IMR-90 (cell line): ENCODE measurements at regions not wholly inside any gene's neighbourhood (a gene's known extent, or its start where the extent isn't known, plus 50 kb on each side); places are given as distances from the start of the nearest gene placed in this dataset.

Source experiments
- ATAC-seq: fragments of 200-7000 bp; cut with Tn5 transposase; 2 replicates; pipeline ENCODE4 v1.9.1; 2020; ENCODE audit warnings: low read depth, mild to moderate bottlenecking, moderate library complexity
- BruUV-seq: library from RNA; stranded (reverse); fragments of 400-500 nt; replicated peaks from 2 replicates; lab custom pipeline; 2021; lab: Mats Ljungman, UMichigan
- CTCF ChIA-PET: fragments of 300-600 bp; formaldehyde crosslinking; extraction: SDS; loops from one replicate; lab custom pipeline; 2021; ENCODE audit warnings: antibody characterized with exemption; lab: Yijun Ruan, JAX
- POLR2A ChIA-PET: fragments of 300-600 bp; sonication (Branson Sonifier 250); formaldehyde crosslinking; loops from one replicate; lab custom pipeline; 2022; ENCODE audit warnings: antibody characterized with exemption; ENCODE audit not compliant: unreplicated experiment; lab: Charles Lee
- DNase-seq: peaks from one replicate; pipeline ENCODE4 v3.0.0; 2013
- H2AFZ ChIP-seq: replicated peaks from 2 replicates; pipeline ENCODE3; 2013; ENCODE audit warnings: low read length, mild to moderate bottlenecking; ENCODE audit not compliant: poor library complexity
- H2AK5ac ChIP-seq: 2 replicates; pipeline ENCODE4 v1.6.1; 2013; ENCODE audit warnings: low read depth, low read length, inconsistent platforms
- H2AK9ac ChIP-seq: replicated peaks from 2 replicates; pipeline ENCODE3; 2013; ENCODE audit warnings: mild to moderate bottlenecking, low read depth, low read length, moderate library complexity; ENCODE audit not compliant: poor library complexity
- H2BK120ac ChIP-seq: 2 replicates; pipeline ENCODE4 v1.6.1; 2013; ENCODE audit warnings: low read depth, low read length, inconsistent platforms
- H2BK15ac ChIP-seq: 3 replicates; pipeline ENCODE4 v1.6.1; 2013; ENCODE audit warnings: low read depth, low read length, inconsistent platforms
- H2BK20ac ChIP-seq: 2 replicates; pipeline ENCODE4 v1.6.1; 2013; ENCODE audit warnings: low read depth, mild to moderate bottlenecking, inconsistent platforms, low read length, moderate library complexity
- H2BK5ac ChIP-seq: 2 replicates; pipeline ENCODE4 v1.6.1; 2013; ENCODE audit warnings: mild to moderate bottlenecking, low read depth, low read length, inconsistent platforms; ENCODE audit not compliant: poor library complexity, severe bottlenecking
- H3K14ac ChIP-seq: replicated peaks from 2 replicates; pipeline ENCODE4 v1.6.1; 2013; ENCODE audit warnings: low read depth, low read length, inconsistent platforms
- H3K18ac ChIP-seq: 2 replicates; pipeline ENCODE4 v1.6.1; 2013; ENCODE audit warnings: low read depth, low read length, control low read depth
- H3K23ac ChIP-seq: 2 replicates; pipeline ENCODE4 v1.6.1; 2013; ENCODE audit warnings: low read depth, low read length, inconsistent platforms
- H3K27ac ChIP-seq: 2 replicates; pipeline ENCODE4 v1.5.1; 2013; ENCODE audit warnings: mild to moderate bottlenecking, control low read depth, low read length; ENCODE audit not compliant: insufficient read depth
- H3K27me3 ChIP-seq: 2 replicates; pipeline ENCODE4 v1.6.1; 2013; ENCODE audit warnings: low read length; ENCODE audit not compliant: control insufficient read depth, insufficient read depth
- H3K36me3 ChIP-seq: 2 replicates; pipeline ENCODE4 v1.6.1; 2013; ENCODE audit warnings: low read length, mixed read lengths; ENCODE audit not compliant: control insufficient read depth, insufficient read depth
- H3K4ac ChIP-seq: 2 replicates; pipeline ENCODE4 v1.6.1; 2013; ENCODE audit warnings: low read depth, low read length, inconsistent platforms
- H3K4me1 ChIP-seq: 2 replicates; pipeline ENCODE4 v1.6.1; 2013; ENCODE audit warnings: low read length, mixed read lengths; ENCODE audit not compliant: control insufficient read depth, insufficient read depth
- H3K4me2 ChIP-seq: 2 replicates; pipeline ENCODE4 v1.6.1; 2013; ENCODE audit warnings: low read depth, mild to moderate bottlenecking, control low read depth, low read length, moderate library complexity
- H3K4me3 ChIP-seq: 2 replicates; pipeline ENCODE4 v1.5.1; 2013; ENCODE audit warnings: low read depth, mild to moderate bottlenecking, control low read depth, low read length, moderate library complexity; ENCODE audit not compliant: insufficient read depth
- H3K56ac ChIP-seq: 2 replicates; pipeline ENCODE4 v1.6.1; 2013; ENCODE audit warnings: low read length, inconsistent platforms; ENCODE audit not compliant: insufficient read depth; ENCODE audit errors: extremely low read depth
- H3K79me1 ChIP-seq, 2 experiments: 2 replicates each; pipeline ENCODE4 v1.6.1; 2013; ENCODE audit warnings: low read length in 2 of 2, inconsistent platforms in 1 of 2, low read depth in 1 of 2
- H3K9ac ChIP-seq: 2 replicates; pipeline ENCODE4 v1.6.1; 2013; ENCODE audit warnings: low read depth, low read length, control low read depth
- H3K9me1 ChIP-seq: 2 replicates; pipeline ENCODE4 v1.6.1; 2013; ENCODE audit warnings: low read length, inconsistent platforms; ENCODE audit not compliant: insufficient read depth
- H3K9me3 ChIP-seq: 2 replicates; pipeline ENCODE4 v1.6.1; 2013; ENCODE audit warnings: low read length; ENCODE audit not compliant: control insufficient read depth, insufficient read depth
- H4K20me1 ChIP-seq: 2 replicates; pipeline ENCODE4 v1.6.1; 2013; ENCODE audit warnings: low read length, inconsistent platforms; ENCODE audit not compliant: insufficient read depth
- H4K5ac ChIP-seq: 2 replicates; pipeline ENCODE4 v1.6.1; 2013; ENCODE audit warnings: mild to moderate bottlenecking, low read depth, low read length, control low read depth
- H4K8ac ChIP-seq, 2 experiments: 2 replicates each; pipeline ENCODE4 v1.6.1; 2013; ENCODE audit warnings: low read depth in 2 of 2, low read length in 2 of 2, control low read depth in 1 of 2, inconsistent platforms in 1 of 2
- H4K91ac ChIP-seq: 2 replicates; pipeline ENCODE4 v1.6.1; 2013; ENCODE audit warnings: low read depth, low read length, inconsistent platforms; ENCODE audit not compliant: insufficient read depth
- MAZ ChIP-seq: IDR thresholded peaks from 2 replicates; pipeline ENCODE4 v1.6.1; 2012; ENCODE audit warnings: low read depth, mild to moderate bottlenecking, low read length, improper control_type of control experiment, moderate library complexity, borderline replicate concordance
- WGBS, 2 experiments: methylation state at CpG; one replicate each; pipeline versions ENCODE4 v1.1.5 to v1.1.7; 2013; ENCODE audit warnings: missing lambda C conversion rate in 2 of 2; ENCODE audit not compliant: insufficient read length in 1 of 2; ENCODE audit errors: extremely low coverage in 2 of 2; 5-methylcytosine and 5-hydroxymethylcytosine counted together
- dilution Hi-C: fragments of 300-500 bp; cut with HindIII; formaldehyde crosslinking; loops from one replicate; pipeline ENCODE4 v1.14.3; 2018; ENCODE audit warnings: low sequenced_read_pairs; ENCODE audit not compliant: unreplicated experiment
- in situ Hi-C: fragments of 300-500 bp; cut with MboI; formaldehyde crosslinking; loops from 3 replicates; pipeline ENCODE4 v1.14.3; 2019; ENCODE audit warnings: low sequenced_read_pairs, inconsistent platforms, mixed read lengths
- intact Hi-C: fragments of 100-400 bp; cut with micrococcal nuclease; formaldehyde crosslinking; loops from 2 replicates; pipeline ENCODE4 v1.10.0; 2022

GRCh38 chr6:159098636-159099106, 53.9 kb upstream of the TAGAP start:
- Histone ChIP-seq H2AFZ (no peak overlapping the region), H3K36me3 (no peaks in the 10 kb centered on the region), H2BK20ac (no peak overlapping the region), H2AK5ac (no peak overlapping the region), H2BK15ac (no peak overlapping the region), H4K8ac (no peak overlapping the region), H3K9me3 (no peaks in the 10 kb centered on the region), H3K23ac (no peak overlapping the region), H3K56ac (no peak overlapping the region), H4K20me1 (no peaks in the 10 kb centered on the region), H3K14ac (no peak overlapping the region), H4K5ac (no peak overlapping the region), H3K27me3 (peaks cover 29% of the 10 kb centered on the region), H2BK120ac (no peak overlapping the region), H3K18ac (no peak overlapping the region), H3K79me1 (no peaks in the 10 kb centered on the region), H3K27ac (no peak overlapping the region), H3K4me3 (no peak overlapping the region), H3K4me2 (no peak overlapping the region), H3K4ac (no peak overlapping the region), H2AK9ac (no peak overlapping the region), H4K91ac (no peak overlapping the region), H3K4me1 (no peaks in the 10 kb centered on the region), H3K9me1 (no peaks in the 10 kb centered on the region), H2BK5ac (no peak overlapping the region), H3K9ac (no peak overlapping the region)
- TF ChIP-seq MAZ, result no peak
- DNase-seq (no peak), ATAC-seq (no peak)
- POLR2A ChIA-PET, result no interaction called here
- in situ Hi-C loops (no loop called here), intact Hi-C loops (no loop called here), dilution Hi-C loops (no loop called here)
- no TSS peak for BruUV-seq
- WGBS, 2 experiments, result 55% methylated on average over 7 of the region's 14 CpGs; no CpG with 5 or more reads in 1 of the 2 experiments
- CTCF ChIA-PET, result interaction anchor here (0.5 kb wide), 1 partner anchor 36 kb away, joined by 3 read pairs; no protein-coding TSS in a partner anchor
